PC-9 (cell line): ENCODE measurements at regions not wholly inside any gene's neighbourhood (a gene's known extent, or its start where the extent isn't known, plus 50 kb on each side); places are given as distances from the start of the nearest gene placed in this dataset.
"Not testable (repeated sequence)": the region's sequence is repeated elsewhere in the genome, so short reads cannot be mapped to it uniquely, and the experiment has no call there.

Source experiments
- EZH2 ChIP-seq: fragments of 200-600 bp; sonication (generic); IDR thresholded peaks from 2 replicates; pipeline ENCODE4 v1.8.0; 2017; ENCODE audit warnings: antibody characterized with exemption, low read depth
- TF ChIP-seq, protein P1 (sequence below): fragments of 200-600 bp; sonication (generic); conservative IDR thresholded peaks from 2 replicates; pipeline ENCODE4 v1.6.1; 2017; ENCODE audit warnings: mixed run types, antibody characterized with exemption, mild to moderate bottlenecking, moderate library complexity

- TF ChIP-seq, protein P1, sequence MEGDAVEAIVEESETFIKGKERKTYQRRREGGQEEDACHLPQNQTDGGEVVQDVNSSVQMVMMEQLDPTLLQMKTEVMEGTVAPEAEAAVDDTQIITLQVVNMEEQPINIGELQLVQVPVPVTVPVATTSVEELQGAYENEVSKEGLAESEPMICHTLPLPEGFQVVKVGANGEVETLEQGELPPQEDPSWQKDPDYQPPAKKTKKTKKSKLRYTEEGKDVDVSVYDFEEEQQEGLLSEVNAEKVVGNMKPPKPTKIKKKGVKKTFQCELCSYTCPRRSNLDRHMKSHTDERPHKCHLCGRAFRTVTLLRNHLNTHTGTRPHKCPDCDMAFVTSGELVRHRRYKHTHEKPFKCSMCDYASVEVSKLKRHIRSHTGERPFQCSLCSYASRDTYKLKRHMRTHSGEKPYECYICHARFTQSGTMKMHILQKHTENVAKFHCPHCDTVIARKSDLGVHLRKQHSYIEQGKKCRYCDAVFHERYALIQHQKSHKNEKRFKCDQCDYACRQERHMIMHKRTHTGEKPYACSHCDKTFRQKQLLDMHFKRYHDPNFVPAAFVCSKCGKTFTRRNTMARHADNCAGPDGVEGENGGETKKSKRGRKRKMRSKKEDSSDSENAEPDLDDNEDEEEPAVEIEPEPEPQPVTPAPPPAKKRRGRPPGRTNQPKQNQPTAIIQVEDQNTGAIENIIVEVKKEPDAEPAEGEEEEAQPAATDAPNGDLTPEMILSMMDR, result not testable (repeated sequence)
- not testable (repeated sequence) for TF ChIP-seq EZH2
Measured at GRCh38 chr11:67846303-67846702, 157.6 kb downstream of the UNC93B1 start.
